ENCODE measurements at regions not wholly inside any gene's neighbourhood (a gene's known extent, or its start where the extent isn't known, plus 50 kb on each side); places are given as distances from the start of the nearest gene placed in this dataset.

- DNase-seq = no peak
Measured at GRCh38 chr11:121780971-121781370, 328.2 kb upstream of the SORL1-AS1 start.

GRCh38 chr11:121777056-121777455 is 324.3 kb upstream of the SORL1-AS1 start:
- DNase-seq = no peak

- no peak for DNase-seq
Measured at GRCh38 chr11:121775276-121775675, 322.5 kb upstream of the SORL1-AS1 start.

GRCh38 chr11:121773076-121773475 is 320.3 kb upstream of the SORL1-AS1 start:
- no peak for DNase-seq

- DNase-seq = no peak
Measured at GRCh38 chr11:121770939-121771595, 318.3 kb upstream of the SORL1-AS1 start.

- DNase-seq = no peak
Measured at GRCh38 chr11:121769191-121769590, 316.4 kb upstream of the SORL1-AS1 start.

GRCh38 chr11:121767433-121767832 is 314.7 kb upstream of the SORL1-AS1 start:
- DNase-seq = peak; percentile 18

- no peak for DNase-seq
Measured at GRCh38 chr11:121766991-121767390, 314.2 kb upstream of the SORL1-AS1 start.

GRCh38 chr11:121766166-121766565 is 313.4 kb upstream of the SORL1-AS1 start:
- no peak for DNase-seq

- no peak for DNase-seq
Measured at GRCh38 chr11:121763526-121763925, 310.8 kb upstream of the SORL1-AS1 start.

GRCh38 chr11:121762820-121763219 is 310.1 kb upstream of the SORL1-AS1 start:
- DNase-seq = no peak

GRCh38 chr11:121761186-121761585 is 308.4 kb upstream of the SORL1-AS1 start:
- DNase-seq = no peak

GRCh38 chr11:121757480-121758125 is 304.8 kb upstream of the SORL1-AS1 start:
- DNase-seq = peak; percentile 28

GRCh38 chr11:121755906-121756305 is 303.1 kb upstream of the SORL1-AS1 start:
- DNase-seq = no peak

- DNase-seq = no peak
Measured at GRCh38 chr11:121755191-121755590, 302.4 kb upstream of the SORL1-AS1 start.

- no peak for DNase-seq
Measured at GRCh38 chr11:121754598-121754997, 301.8 kb upstream of the SORL1-AS1 start.

- DNase-seq = no peak
Measured at GRCh38 chr11:121749691-121750090, 296.9 kb upstream of the SORL1-AS1 start.

- DNase-seq = no peak
Measured at GRCh38 chr11:121748068-121748467, 295.3 kb upstream of the SORL1-AS1 start.

GRCh38 chr11:121743285-121743684 is 290.5 kb upstream of the SORL1-AS1 start:
- no peak for DNase-seq

- DNase-seq = no peak
Measured at GRCh38 chr11:121741761-121742361, 289.1 kb upstream of the SORL1-AS1 start.

- DNase-seq = no peak
Measured at GRCh38 chr11:121741351-121741760, 288.6 kb upstream of the SORL1-AS1 start.

GRCh38 chr11:121740902-121741301 is 288.1 kb upstream of the SORL1-AS1 start:
- no peak for DNase-seq

GRCh38 chr11:121733858-121734257 is 281.1 kb upstream of the SORL1-AS1 start:
- no peak for DNase-seq

- DNase-seq = no peak
Measured at GRCh38 chr11:121727942-121728341, 275.2 kb upstream of the SORL1-AS1 start.

Data from hematopoietic multipotent progenitor cell treated with erythropoietin and hydrocortisone succinate and interleukin-3 and kit ligand, for 6 days (in vitro differentiated cells).